Right atrium auricular region (tissue), 2 donors: ENCODE measurements at regions not wholly inside any gene's neighbourhood (a gene's known extent, or its start where the extent isn't known, plus 50 kb on each side); places are given as distances from the start of the nearest gene placed in this dataset.

Experiments used
- DNase-seq: peaks from one replicate; pipeline ENCODE4 v3.0.0-alpha.2; 2019; ENCODE audit warnings: low spot score
- H3K27ac ChIP-seq, 2 donors: fragments of 200-600 bp; sonication (generic); 1 replicate in 1 of 2; 2 replicates in 1 of 2; pipeline ENCODE4 v1.5.1; 2016 to 2019
- H3K27me3 ChIP-seq, 2 donors: fragments of 200-600 bp; sonication (generic); one replicate each; pipeline versions ENCODE4 v1.5.1 to v1.6.0; 2017 to 2019
- H3K36me3 ChIP-seq: fragments of 200-600 bp; sonication (generic); one replicate; pipeline ENCODE4 v1.5.1; 2016
- H3K4me1 ChIP-seq, 2 donors: fragments of 200-600 bp; sonication (generic); one replicate each; pipeline versions ENCODE4 v1.5.1 to v1.6.0; 2017 to 2019
- H3K4me3 ChIP-seq, 2 donors: fragments of 200-600 bp; sonication (generic); 1 replicate in 1 of 2; 2 replicates in 1 of 2; pipeline ENCODE4 v1.5.1; 2017 to 2019; ENCODE audit warnings: mild to moderate bottlenecking in 1 of 2, moderate library complexity in 1 of 2
- H3K9me3 ChIP-seq, 2 donors: fragments of 200-600 bp; sonication (generic); one replicate each; pipeline ENCODE4 v1.5.1; 2019
- CTCF ChIP-seq, 2 donors: fragments of 200-600 bp; sonication (generic); IDR thresholded peaks; one replicate each; pipeline ENCODE4 v1.5.1; 2019; ENCODE audit warnings: antibody characterized with exemption in 2 of 2

GRCh38 chr3:161555320-161555719 is 58.7 kb downstream of the OTOL1 start:
- Histone ChIP-seq H3K4me3 (no peak overlapping the region), H3K9me3 (no peaks in the 10 kb centered on the region), H3K4me1 (peaks cover 0 to 9% of the 10 kb centered on the region in 2 donors), H3K27me3 (no peaks in the 10 kb centered on the region), H3K27ac (no peak overlapping the region), H3K36me3 (no peaks in the 10 kb centered on the region)
- no peak for DNase-seq
- TF ChIP-seq CTCF (IDR thresholded peaks at IDR 0.05) = no peak

- Histone ChIP-seq H3K4me3 (no peak overlapping the region), H3K4me1 (peaks cover 0 to 14% of the 10 kb centered on the region in 2 donors), H3K27ac (no peak overlapping the region), H3K9me3 (no peaks in the 10 kb centered on the region), H3K36me3 (no peaks in the 10 kb centered on the region), H3K27me3 (no peaks in the 10 kb centered on the region)
- no peak for TF ChIP-seq CTCF (IDR thresholded peaks at IDR 0.05)
- no peak for DNase-seq
Measured at GRCh38 chr3:161556533-161556932, 59.9 kb downstream of the OTOL1 start.

GRCh38 chr3:161556941-161557340 is 60.3 kb downstream of the OTOL1 start:
- Histone ChIP-seq H3K4me1 (peaks cover 0 to 14% of the 10 kb centered on the region in 2 donors), H3K27me3 (no peaks in the 10 kb centered on the region), H3K36me3 (no peaks in the 10 kb centered on the region), H3K27ac (no peak overlapping the region), H3K9me3 (no peaks in the 10 kb centered on the region), H3K4me3 (no peak overlapping the region)
- no peak for DNase-seq
- TF ChIP-seq CTCF (IDR thresholded peaks at IDR 0.05) = no peak

- DNase-seq = no peak
- Histone ChIP-seq H3K9me3 (no peaks in the 10 kb centered on the region), H3K4me3 (no peak overlapping the region), H3K27me3 (no peaks in the 10 kb centered on the region), H3K27ac (no peak overlapping the region), H3K4me1 (peaks cover 0 to 14% of the 10 kb centered on the region in 2 donors), H3K36me3 (no peaks in the 10 kb centered on the region)
- TF ChIP-seq CTCF (IDR thresholded peaks at IDR 0.05) = no peak
Measured at GRCh38 chr3:161557445-161558150, 61.0 kb downstream of the OTOL1 start.

GRCh38 chr3:161558236-161558635 is 61.6 kb downstream of the OTOL1 start:
- no peaks in the 10 kb centered on the region for H3K9me3 ChIP-seq
- no peak overlapping the region for H3K27ac ChIP-seq
- H3K4me3 ChIP-seq = no peak overlapping the region
- no peak for DNase-seq
- no peaks in the 10 kb centered on the region for H3K27me3 ChIP-seq
- peaks cover 0 to 14% of the 10 kb centered on the region in 2 donors for H3K4me1 ChIP-seq
- no peak for TF ChIP-seq CTCF (IDR thresholded peaks at IDR 0.05)
- no peaks in the 10 kb centered on the region for H3K36me3 ChIP-seq
